ENCODE measurements at regions not wholly inside any gene's neighbourhood (a gene's known extent, or its start where the extent isn't known, plus 50 kb on each side); places are given as distances from the start of the nearest gene placed in this dataset.

DNA sequence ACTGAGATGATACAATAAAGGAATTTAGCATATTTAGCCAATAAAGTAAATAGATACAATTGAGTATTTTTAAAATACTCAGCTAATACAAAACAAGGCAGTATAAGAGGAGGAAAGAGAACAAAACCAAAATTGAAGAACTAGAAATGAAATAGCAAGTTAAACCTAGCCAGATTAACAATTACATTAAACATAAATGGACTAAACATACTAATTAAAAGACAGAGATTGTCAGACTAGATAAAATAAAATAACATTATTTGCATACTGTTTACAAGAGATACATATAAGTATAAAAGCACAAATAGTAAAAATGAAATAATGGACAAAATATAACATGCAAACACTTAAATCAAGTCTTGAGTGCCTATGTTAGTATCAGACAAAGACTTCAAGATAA is 517.7 kb upstream of the PHF14 start:
- no peak for TF ChIP-seq GATA2 (IDR thresholded peaks at IDR 0.05; ENCODE audit: low read depth, low read length)
- no peak for TF ChIP-seq GATA3 (IDR thresholded peaks at IDR 0.05; ENCODE audit: low read depth, low read length)
